ENCODE measurements at regions not wholly inside any gene's neighbourhood (a gene's known extent, or its start where the extent isn't known, plus 50 kb on each side); places are given as distances from the start of the nearest gene placed in this dataset.

GRCh38 chr7:110308791-110309190 lies 782.1 kb upstream of the LRRN3 start:
- no peak for TF ChIP-seq YY1 (tag by site-specific recombination; IDR thresholded peaks at IDR 0.05)
- TF ChIP-seq GLIS2 (tag by site-specific recombination; IDR thresholded peaks at IDR 0.05), result no peak
- no peak for TF ChIP-seq ZNF274 (IDR thresholded peaks at IDR 0.05; ENCODE audit: low read length)
- no peak for TF ChIP-seq ZNF274 (tag by site-specific recombination; IDR thresholded peaks at IDR 0.05; ENCODE audit: borderline replicate concordance)
- no peak for TF ChIP-seq ZBTB10 (tag by site-specific recombination; IDR thresholded peaks at IDR 0.05)
- no peak for TF ChIP-seq CTCF (tag by site-specific recombination; IDR thresholded peaks at IDR 0.05)
- no peak for TF ChIP-seq ZNF558 (tag by site-specific recombination; IDR thresholded peaks at IDR 0.05)
- TF ChIP-seq ZNF670 (tag by site-specific recombination; IDR thresholded peaks at IDR 0.05; ENCODE audit: low read depth), result no peak
- TF ChIP-seq TCF7L2 (IDR thresholded peaks at IDR 0.05; ENCODE audit: borderline replicate concordance, low read depth, low read length), result no peak
- TF ChIP-seq ZNF626 (tag by site-specific recombination; IDR thresholded peaks at IDR 0.05), result no peak
- TF ChIP-seq KLF16 (tag by site-specific recombination; IDR thresholded peaks at IDR 0.05), result no peak
- no peak for TF ChIP-seq ZNF830 (tag by site-specific recombination; IDR thresholded peaks at IDR 0.05; ENCODE audit: low read depth)
- no peak for TF ChIP-seq RBAK (tag by site-specific recombination; IDR thresholded peaks at IDR 0.05)
- TF ChIP-seq ZNF549 (tag by site-specific recombination; IDR thresholded peaks at IDR 0.05), result no peak
- TF ChIP-seq ZNF514 (tag by site-specific recombination; IDR thresholded peaks at IDR 0.05), result no peak
